NOMO-1 treated with dmso at 0.1 percent for 144 hours (cell line): ENCODE measurements at regions not wholly inside any gene's neighbourhood (a gene's known extent, or its start where the extent isn't known, plus 50 kb on each side); places are given as distances from the start of the nearest gene placed in this dataset.

Source experiments
- DNase-seq: peaks from one replicate; lab custom pipeline; 2025; ENCODE audit not compliant: unreplicated experiment; lab: John Stamatoyannopoulos, UW

DNA sequence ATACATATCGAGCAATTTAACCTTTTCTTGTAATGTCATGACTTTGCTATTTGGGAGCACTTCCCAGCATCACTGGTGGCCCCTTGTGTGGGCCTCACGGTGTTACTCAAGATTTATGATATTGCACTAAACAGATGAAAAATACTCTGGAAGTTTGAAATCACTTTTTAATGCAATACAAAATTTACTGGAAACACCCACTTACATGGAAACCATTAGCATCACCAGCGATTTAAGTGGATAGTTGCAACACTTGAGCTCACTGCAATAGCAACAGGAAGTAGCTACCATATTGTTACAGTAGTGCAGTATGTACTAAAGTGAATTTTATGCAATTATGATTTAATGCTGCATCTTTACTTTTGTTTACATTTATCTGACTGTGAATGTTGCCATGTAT, 184.4 kb downstream of the MDFIC start:
- no peak for DNase-seq

DNA sequence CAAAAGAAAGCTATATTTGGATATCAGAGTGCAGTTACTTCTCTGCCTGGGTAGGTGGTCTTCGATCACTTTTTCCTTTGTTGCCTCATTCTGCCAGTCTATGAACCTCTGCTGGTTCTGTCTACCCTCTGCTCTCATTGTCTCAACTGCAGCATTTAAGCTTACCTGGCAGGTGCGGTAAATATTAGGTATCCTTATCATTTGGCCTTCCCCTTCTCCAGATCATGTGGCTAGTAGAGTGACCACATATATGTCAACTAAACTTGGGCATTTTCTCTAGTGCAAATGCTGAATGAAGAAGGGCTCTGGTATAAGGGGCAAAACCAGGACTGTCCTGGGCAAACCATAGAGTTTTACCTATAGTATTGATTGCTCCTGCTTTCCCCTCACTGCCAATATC, 180.8 kb downstream of the MDFIC start:
- DNase-seq = no peak

DNA sequence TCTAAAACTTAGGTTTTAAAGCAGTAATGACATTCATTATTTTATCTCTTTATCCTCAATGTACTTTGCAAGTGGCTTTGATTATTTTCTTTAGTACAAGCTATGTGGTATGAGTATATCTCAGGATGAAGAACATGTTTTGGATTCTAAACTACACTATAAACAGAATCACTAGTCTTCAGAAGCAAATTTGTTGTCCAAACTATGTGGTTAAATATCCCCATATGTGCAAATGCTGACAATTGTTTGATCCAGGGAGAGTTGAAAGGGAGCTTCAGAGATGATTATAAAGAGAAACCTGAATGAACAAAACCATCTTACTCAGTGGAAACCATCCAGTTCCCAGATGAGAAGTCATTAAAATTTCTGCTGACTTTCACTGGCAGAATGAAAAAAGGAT, 179.3 kb downstream of the MDFIC start:
- no peak for DNase-seq

DNA sequence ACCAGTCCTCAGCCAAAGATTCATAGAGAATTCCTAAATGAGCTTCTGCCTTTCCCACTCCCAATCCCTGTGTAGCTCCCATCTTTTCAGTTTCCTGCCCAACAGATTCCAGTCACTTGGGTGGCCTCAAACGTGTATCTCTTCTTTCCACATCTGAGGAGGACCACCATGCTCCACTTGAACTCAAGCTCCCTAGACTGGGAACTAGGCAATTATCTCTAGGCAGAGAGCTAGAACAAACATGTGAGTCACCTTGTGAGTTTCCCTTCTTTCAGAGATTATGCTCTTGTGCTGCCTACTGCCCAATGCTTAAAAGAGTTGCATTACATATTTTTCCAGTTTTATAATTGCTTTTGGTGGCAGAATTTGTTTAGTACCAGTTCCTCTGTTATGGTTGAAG, 178.0 kb downstream of the MDFIC start:
- DNase-seq = no peak

DNA sequence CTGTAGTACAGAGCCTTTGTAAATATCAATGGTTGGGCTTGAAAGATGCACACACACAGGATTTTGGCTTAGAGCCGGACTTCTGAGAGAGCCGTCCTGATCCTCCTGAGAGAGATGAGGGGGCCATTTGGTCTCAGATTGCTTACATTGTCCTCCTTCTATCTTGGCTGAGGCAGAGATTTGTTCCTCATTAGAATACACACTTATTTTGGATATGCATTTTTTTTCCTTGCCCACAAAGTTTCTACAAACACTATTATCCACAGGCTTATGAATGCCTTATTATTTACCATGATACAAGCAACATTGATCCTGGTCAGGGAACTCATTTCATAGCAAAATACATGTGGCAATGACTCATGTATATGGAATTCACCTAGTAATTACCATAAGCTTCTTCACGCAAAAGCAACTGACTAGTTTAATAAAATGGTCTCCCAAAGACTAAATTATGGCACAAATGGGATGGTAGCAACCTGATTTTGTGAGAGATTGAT, 175.3 kb downstream of the MDFIC start:
- no peak for DNase-seq

- no peak for DNase-seq
Observed at GRCh38 chr7:115096262-115096661, 174.4 kb downstream of the MDFIC start.

- DNase-seq = no peak
Observed at GRCh38 chr7:115094163-115094562, 172.3 kb downstream of the MDFIC start.

DNA sequence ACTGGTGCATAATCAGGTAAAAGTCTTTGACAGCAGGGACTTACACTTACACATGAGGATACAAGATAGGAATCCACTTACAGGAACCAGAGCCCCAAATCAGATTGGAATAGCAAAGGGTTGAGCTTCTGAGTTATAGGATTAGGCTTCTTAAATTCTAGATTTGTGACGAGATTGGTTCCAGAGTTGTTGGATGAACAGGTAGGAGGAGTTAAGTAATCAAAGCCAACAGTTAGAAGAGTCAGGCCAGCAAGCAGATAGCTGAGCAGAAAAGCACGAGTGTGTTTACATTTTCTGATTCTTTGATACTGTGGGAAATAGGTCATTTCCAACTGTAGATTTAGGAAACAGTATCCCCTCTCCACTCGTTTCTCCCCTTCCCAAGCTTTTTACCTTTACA, 167.0 kb downstream of the MDFIC start:
- DNase-seq = no peak

- DNase-seq = no peak
Observed at GRCh38 chr7:115087437-115087836, 165.5 kb downstream of the MDFIC start.

DNA sequence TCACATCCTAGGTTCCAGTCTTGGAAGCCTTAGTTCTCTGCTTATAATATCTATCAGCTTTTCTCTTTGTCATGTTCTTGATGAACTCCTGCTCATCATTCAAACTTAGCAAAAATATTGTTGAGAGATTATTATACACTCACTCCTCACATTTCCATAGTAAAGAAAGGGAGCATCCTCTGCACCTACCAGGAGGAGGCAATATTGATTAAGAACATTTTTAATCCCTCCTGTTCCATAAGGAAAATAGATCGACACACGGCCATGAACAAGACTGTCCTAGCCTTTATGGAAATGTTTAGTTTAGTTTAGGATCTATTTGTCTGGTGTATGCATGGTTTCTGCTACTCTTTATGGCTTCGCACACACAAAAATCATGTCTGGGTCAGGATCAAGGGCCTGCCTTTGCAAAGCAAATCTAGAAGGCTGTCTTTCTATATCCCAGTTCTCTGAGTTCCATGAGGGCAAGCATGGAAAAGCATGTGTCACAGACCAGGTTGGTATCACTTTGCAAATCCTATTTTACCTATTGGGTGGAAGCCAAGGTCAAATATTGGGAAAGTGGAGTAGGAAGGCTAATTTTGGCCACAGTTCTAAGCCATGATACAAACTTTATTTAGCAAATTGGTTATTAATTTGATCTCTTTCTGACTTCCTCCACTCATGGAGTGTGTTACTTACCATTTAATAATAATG, 164.4 kb downstream of the MDFIC start:
- no peak for DNase-seq

DNA sequence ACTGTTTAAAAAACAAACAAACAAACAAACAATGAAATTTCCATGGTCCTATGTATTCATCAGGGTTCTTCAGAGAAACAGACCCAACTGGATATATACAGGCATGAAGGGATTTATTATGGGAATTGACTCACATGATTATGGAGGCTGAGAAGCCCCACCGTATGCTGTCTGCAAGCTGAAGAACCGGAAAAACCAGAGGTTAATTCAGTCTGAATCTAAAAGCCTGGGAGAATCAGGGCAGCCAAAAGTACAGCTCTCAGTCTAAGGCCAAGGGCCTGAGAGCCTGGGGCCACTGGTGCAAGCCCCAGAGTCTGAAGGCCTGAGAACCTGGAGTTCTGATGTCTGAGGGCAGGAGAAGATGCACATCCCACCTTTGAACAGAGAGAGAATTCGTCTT, 163.5 kb downstream of the MDFIC start:
- no peak for DNase-seq

GRCh38 chr7:115083935-115084334, 162.0 kb downstream of the MDFIC start:
- DNase-seq = no peak

- DNase-seq = no peak
Observed at GRCh38 chr7:115081772-115082171, 159.9 kb downstream of the MDFIC start.

GRCh38 chr7:115078851-115079250, 157.0 kb downstream of the MDFIC start:
- no peak for DNase-seq

- no peak for DNase-seq
Observed at GRCh38 chr7:115078386-115078785, 156.5 kb downstream of the MDFIC start.

DNA sequence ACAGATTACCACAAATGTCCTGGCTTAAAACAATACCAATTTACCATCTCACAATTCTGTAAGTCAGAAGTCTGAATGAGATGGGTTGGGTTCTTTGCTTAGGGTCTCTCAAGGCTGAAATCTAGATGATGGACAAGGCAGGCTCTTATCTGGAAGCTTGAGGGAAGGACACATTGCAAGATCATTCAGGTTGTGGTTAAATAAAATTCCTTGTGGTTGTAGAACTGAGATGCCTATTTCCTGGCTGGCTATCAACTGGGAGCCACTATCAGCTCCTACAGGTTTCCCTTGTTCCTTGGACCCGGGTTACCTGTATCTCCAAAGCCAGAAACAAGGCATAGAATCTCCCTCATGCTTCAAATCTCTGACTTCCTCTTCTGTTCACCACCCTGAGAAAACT, 148.4 kb downstream of the MDFIC start:
- DNase-seq = no peak
